Epithelial cell of proximal tubule (primary cell): ENCODE measurements at regions not wholly inside any gene's neighbourhood (a gene's known extent, or its start where the extent isn't known, plus 50 kb on each side); places are given as distances from the start of the nearest gene placed in this dataset.
A peak's percentile ranks its signal among the peaks of the same experiment; 100 is the strongest.

Experiments
- DNase-seq: peaks from one replicate; pipeline ENCODE4 v3.0.0-alpha.2; 2011; ENCODE audit warnings: low read depth
- H3K4me3 ChIP-seq: 2 replicates; pipeline ENCODE4 v1.5.1; 2011; ENCODE audit warnings: low read depth, mild to moderate bottlenecking, low read length
- CTCF ChIP-seq: conservative IDR thresholded peaks from 2 replicates; pipeline ENCODE4 v1.5.1; 2012; ENCODE audit warnings: low read depth, mild to moderate bottlenecking, low read length

- DNase-seq = no peak
- no peak for TF ChIP-seq CTCF
- no peak overlapping the region for H3K4me3 ChIP-seq
Measured at GRCh38 chr20:16209357-16209756, 363.9 kb downstream of the KIF16B start.

GRCh38 chr20:16208443-16208842 is 364.8 kb downstream of the KIF16B start:
- TF ChIP-seq CTCF = no peak
- DNase-seq = no peak
- H3K4me3 ChIP-seq = no peak overlapping the region

- no peak for DNase-seq
- no peak overlapping the region for H3K4me3 ChIP-seq
- no peak for TF ChIP-seq CTCF
Measured at GRCh38 chr20:16206817-16207216, 366.4 kb downstream of the KIF16B start.

- DNase-seq = peak; percentile 20
Measured at GRCh38 chr20:16205507-16205906, 367.7 kb downstream of the KIF16B start.

GRCh38 chr20:16203096-16203495 is 370.2 kb downstream of the KIF16B start:
- TF ChIP-seq CTCF = no peak
- no peak overlapping the region for H3K4me3 ChIP-seq
- no peak for DNase-seq

More at GRCh38 chr20:16205507-16205906, 367.7 kb downstream of the KIF16B start:
- no peak for TF ChIP-seq CTCF
- no peak overlapping the region for H3K4me3 ChIP-seq

- no peak for TF ChIP-seq CTCF
- DNase-seq = no peak
- no peak overlapping the region for H3K4me3 ChIP-seq
Measured at GRCh38 chr20:16201191-16201590, 372.1 kb downstream of the KIF16B start.

GRCh38 chr20:16197696-16198095 is 375.6 kb downstream of the KIF16B start:
- no peak for DNase-seq
- no peak for TF ChIP-seq CTCF
- no peak overlapping the region for H3K4me3 ChIP-seq
